HG03439 (cell line): ENCODE measurements at regions not wholly inside any gene's neighbourhood (a gene's known extent, or its start where the extent isn't known, plus 50 kb on each side); places are given as distances from the start of the nearest gene placed in this dataset.

ENCODE experiments used
- ATAC-seq: cut with Tn5 transposase; IDR thresholded peaks from one replicate; pipeline ENCODE4 v1.9.1; 2021; ENCODE audit warnings: mild to moderate bottlenecking, moderate library complexity; ENCODE audit not compliant: unreplicated experiment

- ATAC-seq, result no peak
These were observed 980.7 kb upstream of the TMEM132C start for GRCh38 chr12:127286281-127286680.

- no peak for ATAC-seq
These were observed 979.7 kb upstream of the TMEM132C start for GRCh38 chr12:127287256-127287655.

- ATAC-seq, result no peak
These were observed 976.7 kb upstream of the TMEM132C start for GRCh38 chr12:127290251-127290650.

- no peak for ATAC-seq
These were observed 974.2 kb upstream of the TMEM132C start for GRCh38 chr12:127292736-127293135.

GRCh38 chr12:127293507-127294310 lies 973.3 kb upstream of the TMEM132C start:
- ATAC-seq, result no peak

GRCh38 chr12:127294651-127295210 lies 972.2 kb upstream of the TMEM132C start:
- no peak for ATAC-seq

- no peak for ATAC-seq
These were observed 971.3 kb upstream of the TMEM132C start for GRCh38 chr12:127295630-127296029.

- ATAC-seq, result no peak
These were observed 970.4 kb upstream of the TMEM132C start for GRCh38 chr12:127296591-127296990.

GRCh38 chr12:127297327-127297726 lies 969.6 kb upstream of the TMEM132C start:
- no peak for ATAC-seq

- ATAC-seq, result no peak
These were observed 966.9 kb upstream of the TMEM132C start for GRCh38 chr12:127300075-127300474.

GRCh38 chr12:127300753-127301152 lies 966.2 kb upstream of the TMEM132C start:
- ATAC-seq, result no peak

- ATAC-seq, result no peak
These were observed 965.1 kb upstream of the TMEM132C start for GRCh38 chr12:127301876-127302275.

GRCh38 chr12:127304751-127305725 lies 961.9 kb upstream of the TMEM132C start:
- no peak for ATAC-seq

GRCh38 chr12:127306604-127307215 lies 960.3 kb upstream of the TMEM132C start:
- ATAC-seq, result no peak

GRCh38 chr12:127307528-127307927 lies 959.4 kb upstream of the TMEM132C start:
- ATAC-seq, result no peak

- no peak for ATAC-seq
These were observed 958.8 kb upstream of the TMEM132C start for GRCh38 chr12:127308148-127308547.

- ATAC-seq, result no peak
These were observed 956.4 kb upstream of the TMEM132C start for GRCh38 chr12:127310548-127310947.

- no peak for ATAC-seq
These were observed 955.1 kb upstream of the TMEM132C start for GRCh38 chr12:127311720-127312364.

GRCh38 chr12:127324681-127325080 lies 942.3 kb upstream of the TMEM132C start:
- no peak for ATAC-seq

- ATAC-seq, result no peak
These were observed 939.0 kb upstream of the TMEM132C start for GRCh38 chr12:127327986-127328385.
